Psoas muscle (tissue), 7 donors: ENCODE measurements at regions not wholly inside any gene's neighbourhood (a gene's known extent, or its start where the extent isn't known, plus 50 kb on each side); places are given as distances from the start of the nearest gene placed in this dataset.

Experiments
- ATAC-seq, 4 donors: fragments of 200-7000 bp; cut with Tn5 transposase; one replicate each; pipeline ENCODE4 v1.9.1; 2020; ENCODE audit warnings: moderate library complexity in 3 of 4, mild to moderate bottlenecking in 2 of 4
- DNase-seq, 2 donors: peaks; one replicate each; pipeline ENCODE4 v3.0.0-alpha.2; 2020
- H3K27ac ChIP-seq: fragments of 200-600 bp; one replicate; pipeline ENCODE4 v1.8.0; 2022
- H3K27me3 ChIP-seq, 3 donors: fragments of 200-600 bp in 1 of 3; one replicate each; pipeline versions ENCODE4 v1.6.1 to v1.8.0; 2013 to 2022; ENCODE audit warnings: low read length in 2 of 3, mild to moderate bottlenecking in 2 of 3, moderate library complexity in 1 of 3; ENCODE audit not compliant: insufficient read depth in 3 of 3
- H3K36me3 ChIP-seq, 2 donors: fragments of 200-600 bp in 1 of 2; one replicate each; pipeline versions ENCODE4 v1.6.1 to v1.8.0; 2013 to 2022; ENCODE audit warnings: low read depth in 1 of 2, mild to moderate bottlenecking in 1 of 2, moderate library complexity in 1 of 2; ENCODE audit not compliant: insufficient read depth in 1 of 2
- H3K4me1 ChIP-seq: fragments of 200-600 bp; one replicate; pipeline ENCODE4 v1.8.0; 2022
- H3K4me3 ChIP-seq: fragments of 200-600 bp; one replicate; pipeline ENCODE4 v1.8.0; 2022; ENCODE audit warnings: mild to moderate bottlenecking
- H3K9me3 ChIP-seq: fragments of 200-600 bp; one replicate; pipeline ENCODE4 v1.8.0; 2022
- WGBS, 3 donors: extraction: QIAGEN DNeasy Blood & Tissue Kit; methylation state at CpG; one replicate each; pipeline versions ENCODE4 v1.1.6 to v1.1.7; 2013; 5-methylcytosine and 5-hydroxymethylcytosine counted together
- intact Hi-C, 2 donors: fragments of 100-400 bp; cut with DNase I; formaldehyde crosslinking; loops; one replicate each; pipeline versions ENCODE4 v1.11.0 to v1.14.2; 2022
- TF ChIP-seq, protein P1 (sequence below): fragments of 200-600 bp; IDR thresholded peaks from one replicate; pipeline ENCODE4 v1.8.0; 2022; ENCODE audit warnings: antibody characterized with exemption
- donor health status: healthy with polysubstance abuse.
- donor health status: DM: no; HTN: no; CAD: no; lungs with moderate emphysema.
- donor health status: Bipolar disorder and iron deficiency.
- donor health status: healthy.
- donor health status: DM: yes; HTN: yes; CAD: no.
- donor health status: DM: no; HTN: no; CAD: no.
- donor health status: DM: yes; HTN: yes; CAD: no.

DNA sequence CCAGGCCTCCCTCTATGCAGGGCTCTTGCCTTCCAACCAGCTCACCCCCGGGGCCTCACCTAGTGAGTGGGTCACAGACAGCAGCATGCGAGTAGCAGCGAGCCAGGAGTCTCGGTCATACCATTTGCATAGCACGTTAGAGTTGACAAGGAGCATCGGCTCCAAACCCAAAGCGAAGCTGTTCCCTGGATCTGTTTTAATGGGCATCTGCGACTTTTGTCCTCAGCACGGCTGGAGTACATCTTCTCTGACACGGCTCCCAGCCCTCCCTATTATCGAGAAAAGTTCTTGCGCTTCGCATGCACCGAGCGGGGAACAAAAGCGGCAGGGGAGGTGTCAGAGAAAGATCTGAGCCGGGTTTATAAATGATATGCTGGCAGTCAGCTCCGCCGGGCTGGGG is 253.3 kb downstream of the MAF start:
- intact Hi-C loops, result no loop called here
- WGBS, 3 donors, result 72 to 77% (median 74%) methylated on average over 19 of the region's 19 CpGs
- DNase-seq (no peak), ATAC-seq (no peak)
- no peak overlapping the region for H3K4me3 ChIP-seq
- H3K36me3 ChIP-seq, result no peaks in the 10 kb centered on the region
- TF ChIP-seq, protein P1, sequence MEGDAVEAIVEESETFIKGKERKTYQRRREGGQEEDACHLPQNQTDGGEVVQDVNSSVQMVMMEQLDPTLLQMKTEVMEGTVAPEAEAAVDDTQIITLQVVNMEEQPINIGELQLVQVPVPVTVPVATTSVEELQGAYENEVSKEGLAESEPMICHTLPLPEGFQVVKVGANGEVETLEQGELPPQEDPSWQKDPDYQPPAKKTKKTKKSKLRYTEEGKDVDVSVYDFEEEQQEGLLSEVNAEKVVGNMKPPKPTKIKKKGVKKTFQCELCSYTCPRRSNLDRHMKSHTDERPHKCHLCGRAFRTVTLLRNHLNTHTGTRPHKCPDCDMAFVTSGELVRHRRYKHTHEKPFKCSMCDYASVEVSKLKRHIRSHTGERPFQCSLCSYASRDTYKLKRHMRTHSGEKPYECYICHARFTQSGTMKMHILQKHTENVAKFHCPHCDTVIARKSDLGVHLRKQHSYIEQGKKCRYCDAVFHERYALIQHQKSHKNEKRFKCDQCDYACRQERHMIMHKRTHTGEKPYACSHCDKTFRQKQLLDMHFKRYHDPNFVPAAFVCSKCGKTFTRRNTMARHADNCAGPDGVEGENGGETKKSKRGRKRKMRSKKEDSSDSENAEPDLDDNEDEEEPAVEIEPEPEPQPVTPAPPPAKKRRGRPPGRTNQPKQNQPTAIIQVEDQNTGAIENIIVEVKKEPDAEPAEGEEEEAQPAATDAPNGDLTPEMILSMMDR, result no peak
- peaks cover 7% of the 10 kb centered on the region for H3K4me1 ChIP-seq
- no peaks in the 10 kb centered on the region for H3K27me3 ChIP-seq
- H3K9me3 ChIP-seq, result no peaks in the 10 kb centered on the region
- H3K27ac ChIP-seq, result no peak overlapping the region

DNA sequence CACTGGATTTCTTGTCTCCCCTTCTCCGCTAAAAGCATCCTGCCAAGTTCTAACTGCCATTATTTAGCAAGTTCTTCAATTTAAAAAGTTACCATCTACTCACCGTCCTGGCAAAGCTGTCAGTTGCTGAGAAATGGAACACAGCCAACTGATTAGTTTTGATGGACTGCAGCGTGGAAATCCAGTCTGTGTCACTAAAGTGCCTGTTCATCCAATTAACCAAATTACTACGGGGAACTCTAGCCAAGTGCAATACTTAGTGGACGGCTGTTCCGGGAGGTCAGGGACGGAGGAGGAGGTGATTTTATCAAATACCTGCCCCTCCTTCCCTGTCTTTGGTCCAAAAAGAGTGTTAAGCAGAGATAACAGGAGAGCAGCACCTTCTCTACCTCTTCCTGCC is 260.7 kb downstream of the MAF start:
- no peak for DNase-seq
- H3K27me3 ChIP-seq, result no peaks in the 10 kb centered on the region
- ATAC-seq, result no peak
- H3K4me1 ChIP-seq, result no peaks in the 10 kb centered on the region
- intact Hi-C loops, result no loop called here
- H3K27ac ChIP-seq, result no peak overlapping the region
- TF ChIP-seq, protein P1, result no peak
- 59 to 63% (median 61%) methylated on average over 7 of the region's 7 CpGs for WGBS, 3 donors
- no peak overlapping the region for H3K4me3 ChIP-seq
- no peaks in the 10 kb centered on the region for H3K36me3 ChIP-seq
- no peaks in the 10 kb centered on the region for H3K9me3 ChIP-seq

DNA sequence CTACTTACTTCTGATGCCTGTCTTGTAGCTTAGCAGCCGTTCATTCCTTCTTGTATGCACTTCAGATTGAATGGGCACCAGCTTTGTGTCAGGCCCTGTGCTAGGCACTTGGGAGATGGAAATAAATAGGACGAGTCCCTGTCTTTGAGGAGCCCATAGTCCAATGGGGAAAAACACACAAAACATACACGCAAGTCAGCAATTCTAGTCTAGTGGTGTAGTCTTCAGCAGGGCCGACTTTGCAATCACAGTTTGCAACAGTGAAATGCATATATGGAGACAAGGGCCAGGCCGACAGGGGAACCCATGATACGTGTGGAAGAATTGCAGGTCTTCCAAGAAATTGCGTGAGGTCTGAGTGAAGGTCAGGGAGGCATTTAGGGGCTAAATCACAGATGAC is 262.6 kb downstream of the MAF start:
- no peak overlapping the region for H3K27ac ChIP-seq
- no peaks in the 10 kb centered on the region for H3K9me3 ChIP-seq
- ATAC-seq (no peak), DNase-seq (no peak)
- intact Hi-C loops, result no loop called here
- no peaks in the 10 kb centered on the region for H3K36me3 ChIP-seq
- 91 to 95% (median 94%) methylated on average over 7 of the region's 7 CpGs for WGBS, 3 donors
- TF ChIP-seq, protein P1, result no peak
- no peaks in the 10 kb centered on the region for H3K4me1 ChIP-seq
- H3K4me3 ChIP-seq, result no peak overlapping the region
- H3K27me3 ChIP-seq, result no peaks in the 10 kb centered on the region

DNA sequence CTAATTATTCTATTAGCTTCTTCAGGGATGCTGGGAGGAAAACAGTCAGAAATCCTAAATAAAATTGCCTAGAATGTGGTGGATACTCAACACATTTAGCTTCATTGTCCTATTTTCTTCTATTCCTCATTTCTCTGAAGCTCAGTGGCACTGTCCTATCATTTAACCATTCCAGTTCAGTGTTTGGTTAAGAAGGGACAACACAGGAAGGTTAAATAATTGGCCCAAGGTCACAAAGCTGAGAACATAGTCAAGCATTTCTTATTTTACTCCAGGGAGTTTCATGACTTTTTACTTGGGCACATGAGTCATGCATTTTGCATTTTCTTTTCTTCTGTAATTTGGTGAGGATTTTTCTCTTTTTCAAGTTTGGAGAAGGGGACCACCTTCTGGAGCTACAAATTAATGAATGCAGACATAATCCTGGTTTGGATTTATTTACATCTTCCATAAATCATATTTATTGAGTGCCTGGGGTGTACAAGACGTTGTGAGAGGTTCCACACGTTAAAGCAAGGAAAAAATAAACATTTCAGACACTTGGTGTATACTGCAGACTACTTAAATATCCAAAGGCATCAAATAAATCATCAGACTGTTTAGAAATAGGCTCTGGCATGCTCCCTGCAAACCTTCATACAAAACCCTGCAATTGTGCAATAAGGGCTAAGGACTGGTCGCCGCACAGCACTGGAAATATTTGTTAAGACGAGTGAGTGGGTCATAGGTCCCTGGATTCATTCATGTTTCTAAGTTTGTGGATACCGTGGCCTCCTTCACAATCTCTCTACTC is 263.9 kb downstream of the MAF start:
- Histone ChIP-seq H3K4me1 (no peaks in the 10 kb centered on the region), H3K27me3 (no peaks in the 10 kb centered on the region), H3K4me3 (no peak overlapping the region), H3K9me3 (no peaks in the 10 kb centered on the region), H3K27ac (no peak overlapping the region), H3K36me3 (no peaks in the 10 kb centered on the region)
- DNase-seq, result no peak
- peak in 2 of 4 donors; percentile 77 to 86 for ATAC-seq
- TF ChIP-seq, protein P1, result no peak
- WGBS, 3 donors, result 36 to 62% (median 51%) methylated on average over 6 of the region's 6 CpGs
- intact Hi-C loops, result no loop called here

DNA sequence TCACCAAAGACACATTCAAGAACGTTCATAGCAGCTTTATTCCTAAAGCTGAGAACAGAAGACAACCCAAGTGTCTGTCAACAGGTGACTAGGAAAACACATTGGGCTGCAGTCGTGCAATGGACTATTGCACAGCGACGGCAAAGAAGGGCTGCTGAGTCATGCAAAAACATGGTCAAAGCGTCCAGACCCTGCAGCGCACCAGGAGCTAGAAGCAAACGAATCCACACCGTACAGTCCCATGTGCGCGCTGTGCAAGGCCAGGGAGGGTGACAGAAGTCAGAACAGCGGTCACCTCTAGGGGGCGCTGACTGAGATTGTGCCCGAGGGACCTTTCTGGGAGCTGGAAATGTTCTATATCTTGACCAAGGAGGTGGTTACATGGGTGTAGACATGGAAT is 266.4 kb downstream of the MAF start:
- ATAC-seq, result no peak
- intact Hi-C loops, result no loop called here
- Histone ChIP-seq H3K36me3 (no peaks in the 10 kb centered on the region), H3K4me1 (no peaks in the 10 kb centered on the region), H3K9me3 (no peaks in the 10 kb centered on the region), H3K27me3 (no peaks in the 10 kb centered on the region), H3K27ac (no peak overlapping the region), H3K4me3 (no peak overlapping the region)
- 77 to 83% (median 82%) methylated on average over 13 of the region's 13 CpGs for WGBS, 3 donors
- TF ChIP-seq, protein P1, result peak; percentile 12
- no peak for DNase-seq
